Nephron (organoid): ENCODE measurements at regions not wholly inside any gene's neighbourhood (a gene's known extent, or its start where the extent isn't known, plus 50 kb on each side); places are given as distances from the start of the nearest gene placed in this dataset.
"Not testable (repeated sequence)": the region's sequence is repeated elsewhere in the genome, so short reads cannot be mapped to it uniquely, and the experiment has no call there.

Experiments
- H3K27ac Mint-ChIP-seq, 3 experiments: 2 replicates each; pipeline ENCODE4 v1.8.0; 2020; ENCODE audit warnings: mixed read lengths in 3 of 3, mild to moderate bottlenecking in 2 of 3, moderate library complexity in 1 of 3
- H3K27me3 Mint-ChIP-seq: 2 replicates; pipeline ENCODE4 v1.8.0; 2021; ENCODE audit warnings: low read depth, mild to moderate bottlenecking, moderate library complexity, mixed read lengths
- H3K36me3 Mint-ChIP-seq: 2 replicates; pipeline ENCODE4 v1.8.0; 2020; ENCODE audit warnings: low read depth, mixed read lengths
- H3K4me1 Mint-ChIP-seq: 2 replicates; pipeline ENCODE4 v1.8.0; 2020; ENCODE audit warnings: mixed read lengths
- H3K4me3 Mint-ChIP-seq, 3 experiments: 2 replicates each; pipeline ENCODE4 v1.8.0; 2020; ENCODE audit warnings: mild to moderate bottlenecking in 3 of 3, mixed read lengths in 3 of 3, moderate library complexity in 2 of 3
- H3K9me3 Mint-ChIP-seq: 2 replicates; pipeline ENCODE4 v1.8.0; 2020; ENCODE audit warnings: mixed read lengths
- CTCF ChIP-seq, 3 experiments: fragments of 200-600 bp; sonication (generic); IDR thresholded peaks; one replicate each; pipeline ENCODE4 v1.5.0; 2021; ENCODE audit warnings: antibody characterized with exemption in 3 of 3; ENCODE audit not compliant: unreplicated experiment in 3 of 3

GRCh38 chrX:38494239-38494823 lies 67.0 kb upstream of the TSPAN7 start:
- Mint-ChIP-seq H3K27me3 (peaks cover 3% of the 10 kb centered on the region), H3K9me3 (peaks cover 6% of the 10 kb centered on the region), H3K4me3 (no peak overlapping the region), H3K36me3 (no peaks in the 10 kb centered on the region), H3K27ac (peak overlapping the region in 2 of 3 experiments; percentile 2 to 56), H3K4me1 (peaks cover 24% of the 10 kb centered on the region)
- no peak for TF ChIP-seq CTCF (IDR thresholded peaks at IDR 0.05; ENCODE audit: unreplicated experiment in 3 of 3)

GRCh38 chrX:38499658-38500057 lies 61.7 kb upstream of the TSPAN7 start:
- not testable (repeated sequence) for H3K36me3 Mint-ChIP-seq, H3K4me1 Mint-ChIP-seq, H3K4me3 Mint-ChIP-seq, H3K27me3 Mint-ChIP-seq, H3K27ac Mint-ChIP-seq
- peaks cover 21% of the 10 kb centered on the region for H3K9me3 Mint-ChIP-seq

GRCh38 chrX:38500141-38500540 lies 61.2 kb upstream of the TSPAN7 start:
- no peak for TF ChIP-seq CTCF (IDR thresholded peaks at IDR 0.05; ENCODE audit: unreplicated experiment in 3 of 3)
- peaks cover 3% of the 10 kb centered on the region for H3K27me3 Mint-ChIP-seq
- peaks cover 5% of the 10 kb centered on the region for H3K4me1 Mint-ChIP-seq
- H3K36me3 Mint-ChIP-seq: no peaks in the 10 kb centered on the region
- H3K4me3 Mint-ChIP-seq: no peak overlapping the region
- H3K27ac Mint-ChIP-seq: no peak overlapping the region
- peaks cover 21% of the 10 kb centered on the region for H3K9me3 Mint-ChIP-seq

- Mint-ChIP-seq H3K27ac (no peak overlapping the region), H3K4me3 (no peak overlapping the region), H3K4me1 (no peaks in the 10 kb centered on the region), H3K27me3 (peaks cover 3% of the 10 kb centered on the region), H3K9me3 (peaks cover 21% of the 10 kb centered on the region), H3K36me3 (no peaks in the 10 kb centered on the region)
- TF ChIP-seq CTCF (IDR thresholded peaks at IDR 0.05; ENCODE audit: unreplicated experiment in 3 of 3): no peak
Observed at GRCh38 chrX:38500866-38501265, 60.5 kb upstream of the TSPAN7 start.

GRCh38 chrX:38505583-38505982 lies 55.8 kb upstream of the TSPAN7 start:
- Mint-ChIP-seq H3K4me3 (no peak overlapping the region), H3K9me3 (peaks cover 15% of the 10 kb centered on the region), H3K4me1 (no peaks in the 10 kb centered on the region), H3K27ac (no peak overlapping the region), H3K27me3 (no peaks in the 10 kb centered on the region), H3K36me3 (no peaks in the 10 kb centered on the region)
- TF ChIP-seq CTCF (IDR thresholded peaks at IDR 0.05; ENCODE audit: unreplicated experiment in 3 of 3): no peak
